Prostate gland (tissue), 2 donors: ENCODE measurements at regions not wholly inside any gene's neighbourhood (a gene's known extent, or its start where the extent isn't known, plus 50 kb on each side); places are given as distances from the start of the nearest gene placed in this dataset.

ENCODE experiments used
- DNase-seq: peaks from one replicate; pipeline ENCODE4 v3.0.0-alpha.2; 2019; ENCODE audit warnings: low spot score
- H3K27ac ChIP-seq, 2 donors: fragments of 200-600 bp; sonication (generic); 2 replicates each; pipeline ENCODE4 v1.5.1; 2017 to 2019
- H3K27me3 ChIP-seq: fragments of 200-600 bp; sonication (generic); replicated peaks from 2 replicates; pipeline ENCODE4 v1.5.1; 2019; ENCODE audit not compliant: insufficient read depth
- H3K36me3 ChIP-seq, 2 donors: fragments of 200-600 bp; sonication (generic); 1 replicate in 1 of 2; 2 replicates in 1 of 2; pipeline versions ENCODE4 v1.5.1 to v1.8.1; 2017 to 2019
- H3K4me1 ChIP-seq: fragments of 200-600 bp; sonication (generic); replicated peaks from 2 replicates; pipeline ENCODE4 v1.5.1; 2019
- H3K4me3 ChIP-seq, 2 donors: fragments of 200-600 bp; sonication (generic); 2 replicates each; pipeline ENCODE4 v1.5.1; 2017 to 2019
- H3K9me3 ChIP-seq: fragments of 200-600 bp; sonication (generic); 2 replicates; pipeline ENCODE4 v1.5.1; 2017
- CTCF ChIP-seq, 4 experiments: fragments of 200-600 bp in 2 of 4; fragments of 450-650 bp in 2 of 4; sonication (generic) in 2 of 4; IDR thresholded peaks; 1 replicate in 3 of 4; 2 replicates in 1 of 4; pipeline ENCODE4 v1.5.1; 2016 to 2019; ENCODE audit warnings: antibody characterized with exemption in 4 of 4, mild to moderate bottlenecking in 2 of 4, moderate library complexity in 2 of 4
- POLR2A ChIP-seq: fragments of 450-650 bp; IDR thresholded peaks from one replicate; pipeline ENCODE4 v1.6.1; 2016; ENCODE audit warnings: antibody characterized with exemption, mild to moderate bottlenecking
- POLR2AphosphoS5 ChIP-seq: sonication (generic); formaldehyde crosslinking; IDR thresholded peaks from one replicate; pipeline ENCODE4 v1.6.1; 2017; ENCODE audit warnings: antibody characterized with exemption
- WGBS: methylation state at CpG from one replicate; pipeline ENCODE4 v1.1.5; 2018; 5-methylcytosine and 5-hydroxymethylcytosine counted together
- intact Hi-C: fragments of 100-400 bp; cut with DNase I; formaldehyde crosslinking; loops from one replicate; pipeline ENCODE4 v1.14.2; 2022

- WGBS: 86% methylated on average over 4 of the region's 4 CpGs
- H3K4me3 ChIP-seq: no peak overlapping the region
- H3K4me1 ChIP-seq: no peaks in the 10 kb centered on the region
- intact Hi-C loops: no loop called here
- H3K27me3 ChIP-seq: no peaks in the 10 kb centered on the region
- no peaks in the 10 kb centered on the region for H3K36me3 ChIP-seq
- DNase-seq: no peak
- TF ChIP-seq POLR2A: no peak
- no peak for TF ChIP-seq POLR2AphosphoS5
- TF ChIP-seq CTCF (IDR thresholded peaks at IDR 0.05): no peak
- H3K9me3 ChIP-seq: no peaks in the 10 kb centered on the region
- no peak overlapping the region for H3K27ac ChIP-seq
Observed at GRCh38 chr4:58050439-58050838, 940.3 kb upstream of the IGFBP7 start.

GRCh38 chr4:58048491-58048890, 938.3 kb upstream of the IGFBP7 start:
- no peak for TF ChIP-seq CTCF (IDR thresholded peaks at IDR 0.05)
- no peak for TF ChIP-seq POLR2AphosphoS5
- no peak for TF ChIP-seq POLR2A
- WGBS: 47% methylated on average over 2 of the region's 2 CpGs

GRCh38 chr4:58042176-58042575, 932.0 kb upstream of the IGFBP7 start:
- intact Hi-C loops: no loop called here
- Histone ChIP-seq H3K27ac (no peak overlapping the region), H3K27me3 (no peaks in the 10 kb centered on the region), H3K36me3 (no peaks in the 10 kb centered on the region), H3K4me1 (no peaks in the 10 kb centered on the region), H3K4me3 (no peak overlapping the region), H3K9me3 (no peaks in the 10 kb centered on the region)
- no peak for TF ChIP-seq POLR2A
- TF ChIP-seq POLR2AphosphoS5: no peak
- no peak for TF ChIP-seq CTCF (IDR thresholded peaks at IDR 0.05)
- 89% methylated on average over 1 of the region's 1 CpG for WGBS
- no peak for DNase-seq

More at GRCh38 chr4:58048491-58048890, 938.3 kb upstream of the IGFBP7 start:
- intact Hi-C loops: no loop called here
- Histone ChIP-seq H3K4me1 (no peaks in the 10 kb centered on the region), H3K4me3 (no peak overlapping the region), H3K9me3 (no peaks in the 10 kb centered on the region), H3K27me3 (no peaks in the 10 kb centered on the region), H3K27ac (no peak overlapping the region), H3K36me3 (no peaks in the 10 kb centered on the region)
- no peak for DNase-seq

- WGBS: 31% methylated on average over 2 of the region's 2 CpGs
- Histone ChIP-seq H3K9me3 (no peaks in the 10 kb centered on the region), H3K4me1 (no peaks in the 10 kb centered on the region), H3K27ac (no peak overlapping the region), H3K36me3 (no peaks in the 10 kb centered on the region), H3K27me3 (no peaks in the 10 kb centered on the region), H3K4me3 (no peak overlapping the region)
- no peak for DNase-seq
- no peak for TF ChIP-seq CTCF (IDR thresholded peaks at IDR 0.05)
- no peak for TF ChIP-seq POLR2A
- no peak for TF ChIP-seq POLR2AphosphoS5
- intact Hi-C loops: no loop called here
Observed at GRCh38 chr4:57993944-57994343, 883.8 kb upstream of the IGFBP7 start.

GRCh38 chr4:57989430-57989829, 879.2 kb upstream of the IGFBP7 start:
- intact Hi-C loops: no loop called here
- Histone ChIP-seq H3K4me3 (no peak overlapping the region), H3K27me3 (no peaks in the 10 kb centered on the region), H3K27ac (no peak overlapping the region), H3K36me3 (no peaks in the 10 kb centered on the region), H3K9me3 (no peaks in the 10 kb centered on the region), H3K4me1 (no peaks in the 10 kb centered on the region)
- WGBS: 95% methylated on average over 6 of the region's 6 CpGs
- no peak for DNase-seq
- TF ChIP-seq POLR2AphosphoS5: no peak
- TF ChIP-seq CTCF (IDR thresholded peaks at IDR 0.05): no peak
- no peak for TF ChIP-seq POLR2A
